GM23338 (cell line): ENCODE measurements at regions not wholly inside any gene's neighbourhood (a gene's known extent, or its start where the extent isn't known, plus 50 kb on each side); places are given as distances from the start of the nearest gene placed in this dataset.
A peak's percentile ranks its signal among the peaks of the same experiment; 100 is the strongest.

Experiments
- ATAC-seq: fragments of 200-7000 bp; cut with Tn5 transposase; 3 replicates; pipeline ENCODE4 v1.9.1; 2020
- DNase-seq: peaks from one replicate; pipeline ENCODE4 v3.0.0-alpha.2; 2015; ENCODE audit warnings: low spot score
- H2AFZ ChIP-seq: fragments of 200-600 bp; sonication (generic); 2 replicates; pipeline ENCODE4 v1.8.0; 2016; ENCODE audit warnings: antibody characterized with exemption, mild to moderate bottlenecking, moderate library complexity
- H3F3A ChIP-seq: fragments of 200-600 bp; sonication (generic); replicated peaks from 2 replicates; pipeline ENCODE4 v1.8.0; 2017; ENCODE audit warnings: antibody characterized with exemption, mixed run types, low read depth
- H3K27ac ChIP-seq: fragments of 200-600 bp; sonication (generic); 2 replicates; pipeline ENCODE4 v1.6.1; 2016; ENCODE audit warnings: low read depth
- H3K27me3 ChIP-seq: fragments of 200-600 bp; sonication (generic); 2 replicates; pipeline ENCODE4 v1.8.0; 2016; ENCODE audit warnings: mild to moderate bottlenecking, mixed run types, moderate library complexity; ENCODE audit not compliant: insufficient read depth
- H3K36me3 ChIP-seq: fragments of 200-600 bp; sonication (generic); 2 replicates; pipeline ENCODE4 v1.8.0; 2016; ENCODE audit warnings: mild to moderate bottlenecking; ENCODE audit not compliant: insufficient read depth
- H3K4me1 ChIP-seq: fragments of 200-600 bp; sonication (generic); 2 replicates; pipeline ENCODE4 v1.8.0; 2016; ENCODE audit warnings: mild to moderate bottlenecking, moderate library complexity; ENCODE audit not compliant: insufficient read depth
- H3K4me2 ChIP-seq: fragments of 200-600 bp; sonication (generic); 2 replicates; pipeline ENCODE4 v1.7.1; 2017; ENCODE audit warnings: mixed run types
- H3K4me3 ChIP-seq: fragments of 200-600 bp; sonication (generic); 2 replicates; pipeline ENCODE4 v1.6.1; 2016; ENCODE audit warnings: mixed run types
- H3K79me2 ChIP-seq: fragments of 200-600 bp; sonication (generic); replicated peaks from 2 replicates; pipeline ENCODE4 v1.8.0; 2017; ENCODE audit warnings: mild to moderate bottlenecking; ENCODE audit not compliant: insufficient read depth
- H3K9me2 ChIP-seq: fragments of 200-600 bp; sonication (generic); 2 replicates; pipeline ENCODE4 v1.8.0; 2017; ENCODE audit not compliant: insufficient read depth
- H4K20me1 ChIP-seq: fragments of 200-600 bp; sonication (generic); replicated peaks from 2 replicates; pipeline ENCODE4 v1.8.0; 2017; ENCODE audit warnings: mild to moderate bottlenecking; ENCODE audit not compliant: insufficient read depth
- H3K27ac Mint-ChIP-seq: 2 replicates; pipeline ENCODE4 v1.8.0; 2020; ENCODE audit warnings: inconsistent platforms, mild to moderate bottlenecking, moderate library complexity, mixed read lengths
- H3K27me3 Mint-ChIP-seq: 3 replicates; pipeline ENCODE4 v1.8.0; 2022; ENCODE audit warnings: low read depth, mild to moderate bottlenecking, moderate library complexity, mixed read lengths, inconsistent platforms; ENCODE audit not compliant: insufficient read depth, poor library complexity
- H3K36me3 Mint-ChIP-seq: 3 replicates; pipeline ENCODE4 v1.8.0; 2021; ENCODE audit warnings: low read depth, mild to moderate bottlenecking, inconsistent platforms, moderate library complexity, mixed read lengths
- H3K4me1 Mint-ChIP-seq: 3 replicates; pipeline ENCODE4 v1.8.0; 2020; ENCODE audit warnings: mild to moderate bottlenecking, inconsistent platforms, mixed read lengths
- H3K4me3 Mint-ChIP-seq: 3 replicates; pipeline ENCODE4 v1.8.0; 2021; ENCODE audit warnings: moderate library complexity, mild to moderate bottlenecking, inconsistent platforms, mixed read lengths
- H3K9me3 Mint-ChIP-seq: 3 replicates; pipeline ENCODE4 v1.8.0; 2020; ENCODE audit warnings: moderate library complexity, mild to moderate bottlenecking, inconsistent platforms, mixed read lengths
- CREB1 ChIP-seq: fragments of 250-450 bp; sonication (Bioruptor Pico); IDR thresholded peaks from 2 replicates; pipeline ENCODE4 v1.5.0; 2020; ENCODE audit warnings: low read depth, mild to moderate bottlenecking, moderate library complexity
- CTCF ChIP-seq, 2 experiments: fragments of 200-600 bp in 1 of 2; sonication (generic) in 1 of 2; conservative IDR thresholded peaks; 2 replicates each; pipeline versions ENCODE4 v1.5.1 to v1.6.1; 2016 to 2017; ENCODE audit warnings: antibody characterized with exemption in 2 of 2, low read depth in 2 of 2, mild to moderate bottlenecking in 2 of 2, moderate library complexity in 1 of 2
- EZH2 ChIP-seq: fragments of 200-600 bp; sonication (generic); IDR thresholded peaks from one replicate; pipeline ENCODE4 v1.8.0; 2017; ENCODE audit warnings: antibody characterized with exemption, mild to moderate bottlenecking, low read depth; ENCODE audit not compliant: unreplicated experiment
- EZH2phosphoT487 ChIP-seq: fragments of 200-600 bp; sonication (generic); IDR thresholded peaks from one replicate; pipeline ENCODE4 v1.8.1; 2018; ENCODE audit warnings: antibody characterized with exemption; ENCODE audit not compliant: unreplicated experiment
- JUNB ChIP-seq: IDR thresholded peaks from one replicate; pipeline ENCODE4 v1.6.1; 2016; ENCODE audit warnings: antibody characterized with exemption; ENCODE audit not compliant: unreplicated experiment
- NANOG ChIP-seq: IDR thresholded peaks from 2 replicates; pipeline ENCODE4 v1.6.1; 2016; ENCODE audit warnings: antibody characterized with exemption, borderline replicate concordance
- POLR2AphosphoS5 ChIP-seq: IDR thresholded peaks from 2 replicates; pipeline ENCODE4 v1.6.1; 2016; ENCODE audit warnings: antibody characterized with exemption, low read depth
- REST ChIP-seq: IDR thresholded peaks from one replicate; pipeline ENCODE4 v1.6.1; 2018; ENCODE audit warnings: antibody characterized with exemption; ENCODE audit not compliant: unreplicated experiment
- ZNF114 ChIP-seq: fragments of 250-450 bp; sonication (Bioruptor Pico); IDR thresholded peaks from 2 replicates; pipeline ENCODE4 v1.5.0; 2020; ENCODE audit warnings: mild to moderate bottlenecking, moderate library complexity
- ZNF331 ChIP-seq: fragments of 250-450 bp; sonication (Bioruptor Pico); IDR thresholded peaks from 2 replicates; pipeline ENCODE4 v1.5.0; 2020; ENCODE audit warnings: low read depth, mild to moderate bottlenecking, moderate library complexity
- TF ChIP-seq, protein P1 (sequence below): IDR thresholded peaks from 2 replicates; pipeline ENCODE4 v1.6.1; 2016; ENCODE audit warnings: antibody characterized with exemption

DNA sequence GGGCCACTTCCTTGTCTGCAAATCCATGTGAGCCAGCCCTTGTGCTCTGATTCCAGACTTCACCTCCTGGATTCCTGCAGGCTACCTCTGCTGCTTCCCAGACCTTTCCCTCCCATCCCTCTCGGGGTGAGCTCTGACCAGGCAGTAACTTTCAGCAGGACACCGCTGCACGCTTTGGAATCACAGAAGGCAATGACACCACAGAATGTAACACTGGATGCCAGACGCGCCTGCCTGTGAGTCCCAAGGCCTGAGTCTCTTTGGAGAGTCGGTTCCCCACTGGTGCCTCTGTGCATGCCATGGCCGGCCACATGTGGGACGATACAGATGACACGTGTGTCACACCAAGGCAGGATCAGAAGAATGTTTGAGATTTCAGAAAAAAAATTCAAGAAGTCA, 89.7 kb upstream of the ERRFI1 start:
- peak overlapping the region; percentile 90 for H2AFZ ChIP-seq
- ATAC-seq: no peak
- no peaks in the 10 kb centered on the region for H3K27me3 ChIP-seq
- no peaks in the 10 kb centered on the region for H3K9me2 ChIP-seq
- no peaks in the 10 kb centered on the region for H3K36me3 Mint-ChIP-seq
- no peaks in the 10 kb centered on the region for H3K36me3 ChIP-seq
- H3K4me2 ChIP-seq: no peak overlapping the region
- H3K4me1 Mint-ChIP-seq: peaks cover 18% of the 10 kb centered on the region
- H3F3A ChIP-seq: 0 out of 2 replicates have a peak, but pooled peaks cover 2% of the 10 kb centered on the region
- H3K79me2 ChIP-seq: no peaks in the 10 kb centered on the region
- H3K27me3 Mint-ChIP-seq: peaks cover 9% of the 10 kb centered on the region
- no peaks in the 10 kb centered on the region for H4K20me1 ChIP-seq
- TF ChIP-seq EZH2phosphoT487 (no peak), JUNB (no peak), ZNF331 (no peak), CTCF (conservative IDR thresholded peaks at IDR 0.05; ENCODE audit: low read depth in 2 of 2) (no peak), POLR2AphosphoS5 (no peak), EZH2 (no peak), ZNF114 (CRISPR knock-in tag) (no peak), NANOG (no peak)
- TF ChIP-seq, protein P1, sequence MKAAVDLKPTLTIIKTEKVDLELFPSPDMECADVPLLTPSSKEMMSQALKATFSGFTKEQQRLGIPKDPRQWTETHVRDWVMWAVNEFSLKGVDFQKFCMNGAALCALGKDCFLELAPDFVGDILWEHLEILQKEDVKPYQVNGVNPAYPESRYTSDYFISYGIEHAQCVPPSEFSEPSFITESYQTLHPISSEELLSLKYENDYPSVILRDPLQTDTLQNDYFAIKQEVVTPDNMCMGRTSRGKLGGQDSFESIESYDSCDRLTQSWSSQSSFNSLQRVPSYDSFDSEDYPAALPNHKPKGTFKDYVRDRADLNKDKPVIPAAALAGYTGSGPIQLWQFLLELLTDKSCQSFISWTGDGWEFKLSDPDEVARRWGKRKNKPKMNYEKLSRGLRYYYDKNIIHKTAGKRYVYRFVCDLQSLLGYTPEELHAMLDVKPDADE: no peak
- 0 out of 2 replicates have a peak, but pooled peaks cover under 1% of the 10 kb centered on the region for H3K4me1 ChIP-seq
- H3K9me3 Mint-ChIP-seq: no peaks in the 10 kb centered on the region; the same call in 2 of the 3 replicates
- no peak overlapping the region for H3K4me3 Mint-ChIP-seq
- H3K27ac Mint-ChIP-seq: no peak overlapping the region
- H3K4me3 ChIP-seq: no peak overlapping the region
- no peak for DNase-seq
- H3K27ac ChIP-seq: no peak overlapping the region

- H3K36me3 ChIP-seq: no peaks in the 10 kb centered on the region
- no peaks in the 10 kb centered on the region for H3K9me2 ChIP-seq
- H3K79me2 ChIP-seq: no peaks in the 10 kb centered on the region
- Mint-ChIP-seq H3K27me3 (peaks cover 9% of the 10 kb centered on the region), H3K4me3 (no peak overlapping the region), H3K36me3 (no peaks in the 10 kb centered on the region), H3K4me1 (peaks cover 15% of the 10 kb centered on the region), H3K27ac (no peak overlapping the region), H3K9me3 (no peaks in the 10 kb centered on the region; the same call in 2 of the 3 replicates)
- no peak for DNase-seq
- no peaks in the 10 kb centered on the region for H3K27me3 ChIP-seq
- no peaks in the 10 kb centered on the region for H4K20me1 ChIP-seq
- H3K4me1 ChIP-seq: no peaks in the 10 kb centered on the region
- H3K27ac ChIP-seq: no peak overlapping the region
- 0 out of 2 replicates have a peak, but pooled peaks cover 2% of the 10 kb centered on the region for H3F3A ChIP-seq
- H2AFZ ChIP-seq: peak overlapping the region; percentile 90; the same call in 1 of the 2 replicates
- ATAC-seq: no peak
- H3K4me3 ChIP-seq: no peak overlapping the region
- no peak overlapping the region for H3K4me2 ChIP-seq
- TF ChIP-seq REST: no peak
- no peak for TF ChIP-seq NANOG
- no peak for TF ChIP-seq CREB1 (CRISPR knock-in tag)
- no peak for TF ChIP-seq JUNB
Measured at GRCh38 chr1:8115031-8115768, 89.1 kb upstream of the ERRFI1 start.
